Choroid plexus epithelial cell (primary cell): ENCODE measurements at regions not wholly inside any gene's neighbourhood (a gene's known extent, or its start where the extent isn't known, plus 50 kb on each side); places are given as distances from the start of the nearest gene placed in this dataset.

Experiments
- DNase-seq: peaks from one replicate; pipeline ENCODE4 v3.0.0-alpha.2; 2010; ENCODE audit warnings: low read depth
- H3K4me3 ChIP-seq: 2 replicates; pipeline ENCODE4 v1.5.1; 2011; ENCODE audit warnings: low read depth, mild to moderate bottlenecking, control low read depth, low read length, moderate library complexity
- TF ChIP-seq, protein P1 (sequence below): conservative IDR thresholded peaks from 2 replicates; pipeline ENCODE4 v1.5.1; 2011; ENCODE audit warnings: low read depth, mild to moderate bottlenecking, control low read depth, inconsistent platforms, low read length, moderate library complexity

GRCh38 chr7:3239291-3239691 lies 61.8 kb upstream of the SDK1 start:
- DNase-seq: no peak
- TF ChIP-seq, protein P1, sequence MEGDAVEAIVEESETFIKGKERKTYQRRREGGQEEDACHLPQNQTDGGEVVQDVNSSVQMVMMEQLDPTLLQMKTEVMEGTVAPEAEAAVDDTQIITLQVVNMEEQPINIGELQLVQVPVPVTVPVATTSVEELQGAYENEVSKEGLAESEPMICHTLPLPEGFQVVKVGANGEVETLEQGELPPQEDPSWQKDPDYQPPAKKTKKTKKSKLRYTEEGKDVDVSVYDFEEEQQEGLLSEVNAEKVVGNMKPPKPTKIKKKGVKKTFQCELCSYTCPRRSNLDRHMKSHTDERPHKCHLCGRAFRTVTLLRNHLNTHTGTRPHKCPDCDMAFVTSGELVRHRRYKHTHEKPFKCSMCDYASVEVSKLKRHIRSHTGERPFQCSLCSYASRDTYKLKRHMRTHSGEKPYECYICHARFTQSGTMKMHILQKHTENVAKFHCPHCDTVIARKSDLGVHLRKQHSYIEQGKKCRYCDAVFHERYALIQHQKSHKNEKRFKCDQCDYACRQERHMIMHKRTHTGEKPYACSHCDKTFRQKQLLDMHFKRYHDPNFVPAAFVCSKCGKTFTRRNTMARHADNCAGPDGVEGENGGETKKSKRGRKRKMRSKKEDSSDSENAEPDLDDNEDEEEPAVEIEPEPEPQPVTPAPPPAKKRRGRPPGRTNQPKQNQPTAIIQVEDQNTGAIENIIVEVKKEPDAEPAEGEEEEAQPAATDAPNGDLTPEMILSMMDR: no peak
- H3K4me3 ChIP-seq: no peak overlapping the region

DNA sequence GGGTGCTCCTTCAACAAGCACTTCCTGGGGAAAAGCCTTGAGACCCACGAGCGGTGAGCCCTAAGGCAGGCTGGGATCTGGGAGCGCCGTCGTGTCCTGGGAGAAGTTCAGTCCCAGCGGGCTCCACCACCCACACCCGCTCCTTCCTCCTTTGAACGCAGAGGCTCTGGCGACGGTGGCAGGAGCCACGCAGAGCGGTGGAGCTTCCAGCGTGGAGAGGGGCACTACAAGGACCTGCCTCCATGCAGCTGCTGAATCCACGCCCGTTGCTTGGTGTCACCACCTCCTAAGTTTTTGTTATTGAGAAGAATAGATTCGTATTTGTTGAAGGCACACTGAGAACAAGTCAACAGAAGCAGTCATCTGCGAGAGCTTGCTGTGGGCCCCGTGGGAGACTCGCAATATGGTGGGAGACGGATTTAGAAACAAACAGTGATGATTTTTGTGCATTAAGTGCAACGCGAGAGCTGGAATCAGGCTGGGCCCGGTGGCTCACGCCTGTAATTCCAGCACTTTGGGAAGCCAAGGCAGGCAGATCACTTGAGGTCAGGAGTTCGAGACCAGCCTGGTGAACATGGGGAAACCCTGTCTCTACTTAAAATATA lies 60.1 kb upstream of the SDK1 start:
- DNase-seq: no peak
- TF ChIP-seq, protein P1: no peak
- H3K4me3 ChIP-seq: no peak overlapping the region

- DNase-seq: no peak
- H3K4me3 ChIP-seq: no peak overlapping the region
- TF ChIP-seq, protein P1: no peak
Observed at GRCh38 chr7:3241686-3242258, 59.3 kb upstream of the SDK1 start.

- H3K4me3 ChIP-seq: no peak overlapping the region
- TF ChIP-seq, protein P1: no peak
- DNase-seq: no peak
Observed at GRCh38 chr7:3242398-3242972, 58.6 kb upstream of the SDK1 start.

DNA sequence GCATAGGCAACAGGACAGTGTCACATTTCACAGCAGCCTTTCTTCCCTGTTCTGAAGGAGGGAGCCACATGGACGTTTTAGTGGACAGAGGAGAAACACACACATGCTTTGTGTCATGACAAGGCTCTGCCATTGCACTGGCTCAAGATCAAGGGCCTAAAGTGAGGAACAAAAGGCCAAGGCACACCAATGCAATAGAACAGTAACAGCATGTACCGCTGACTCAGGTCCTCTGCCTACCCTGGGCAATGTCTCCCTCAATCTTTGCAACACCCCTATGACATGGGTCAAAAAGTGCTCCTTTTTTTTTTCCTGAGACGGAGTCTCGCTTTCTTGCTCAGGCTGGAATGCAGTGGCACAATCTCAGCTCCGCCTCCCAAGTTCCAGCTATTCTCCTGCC lies 57.8 kb upstream of the SDK1 start:
- TF ChIP-seq, protein P1: no peak
- no peak for DNase-seq
- no peak overlapping the region for H3K4me3 ChIP-seq

DNA sequence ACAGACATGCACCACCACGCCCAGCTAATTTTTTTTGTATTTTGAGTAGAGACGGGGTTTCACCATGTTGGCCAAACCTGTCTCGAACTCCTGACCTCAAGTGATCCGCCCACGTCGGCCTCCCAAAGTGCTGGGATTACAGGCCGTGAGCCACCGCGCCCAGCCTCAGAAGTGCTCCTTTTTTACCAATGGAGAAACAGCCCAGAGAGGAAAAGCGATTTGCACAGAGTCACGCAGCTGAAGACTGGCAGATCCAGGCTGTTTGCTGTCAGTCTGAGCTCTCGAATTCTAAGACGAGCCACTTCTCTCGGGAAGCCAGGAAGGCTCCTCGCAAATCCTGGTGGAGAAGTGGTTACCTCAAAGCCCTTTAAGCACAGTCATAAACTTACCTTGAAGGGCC lies 57.4 kb upstream of the SDK1 start:
- TF ChIP-seq, protein P1: no peak
- no peak for DNase-seq

More for the DNA sequence above, 57.4 kb upstream of the SDK1 start:
- H3K4me3 ChIP-seq: no peak overlapping the region
